Neuronal stem cell (in vitro differentiated cells): ENCODE measurements at regions not wholly inside any gene's neighbourhood (a gene's known extent, or its start where the extent isn't known, plus 50 kb on each side); places are given as distances from the start of the nearest gene placed in this dataset.

ENCODE experiments used
- DNase-seq: peaks from one replicate; pipeline ENCODE4 v3.0.0-alpha.2; 2013; ENCODE audit warnings: low spot score
- H2AFZ ChIP-seq: one replicate; pipeline ENCODE4 v1.6.1; 2013; ENCODE audit warnings: mild to moderate bottlenecking, low read length, inconsistent platforms
- H2AK5ac ChIP-seq: 2 replicates; pipeline ENCODE4 v1.6.1; 2013; ENCODE audit warnings: low read depth, mild to moderate bottlenecking, inconsistent platforms, low read length, moderate library complexity, mixed read lengths
- H2BK120ac ChIP-seq: 2 replicates; pipeline ENCODE4 v1.6.1; 2013; ENCODE audit warnings: low read depth, mild to moderate bottlenecking, inconsistent platforms, low read length, moderate library complexity, mixed read lengths
- H2BK12ac ChIP-seq: one replicate; pipeline ENCODE4 v1.6.1; 2013; ENCODE audit warnings: low read length, inconsistent platforms
- H2BK15ac ChIP-seq: 2 replicates; pipeline ENCODE4 v1.6.1; 2013; ENCODE audit warnings: mild to moderate bottlenecking, low read length, inconsistent platforms, mixed read lengths
- H2BK5ac ChIP-seq: one replicate; pipeline ENCODE4 v1.6.1; 2013; ENCODE audit warnings: inconsistent platforms, mild to moderate bottlenecking, low read length, moderate library complexity
- H3K14ac ChIP-seq: one replicate; pipeline ENCODE4 v1.6.1; 2013; ENCODE audit warnings: low read length, inconsistent platforms
- H3K18ac ChIP-seq: 2 replicates; pipeline ENCODE4 v1.6.1; 2013; ENCODE audit warnings: low read length, inconsistent platforms
- H3K23ac ChIP-seq: 2 replicates; pipeline ENCODE4 v1.6.1; 2013; ENCODE audit warnings: low read depth, mild to moderate bottlenecking, mixed read lengths, low read length, inconsistent platforms; ENCODE audit not compliant: poor library complexity
- H3K27ac ChIP-seq: replicated peaks from 3 replicates; pipeline ENCODE4 v1.5.1; 2013; ENCODE audit warnings: low read length, inconsistent platforms
- H3K27me3 ChIP-seq, 3 experiments: 2 replicates each; pipeline ENCODE4 v1.6.1; 2013; ENCODE audit warnings: low read length in 3 of 3, mild to moderate bottlenecking in 2 of 3, inconsistent platforms in 1 of 3, low read depth in 1 of 3, mixed read lengths in 1 of 3, moderate library complexity in 1 of 3; ENCODE audit not compliant: control insufficient read depth in 3 of 3, insufficient read depth in 3 of 3
- H3K36me3 ChIP-seq, 2 donors: replicated peaks in 1 of 2; 2 replicates each; pipeline ENCODE4 v1.6.1; 2013; ENCODE audit warnings: low read length in 2 of 2; ENCODE audit not compliant: control insufficient read depth in 2 of 2, insufficient read depth in 2 of 2
- H3K4ac ChIP-seq: 2 replicates; pipeline ENCODE4 v1.6.1; 2013; ENCODE audit warnings: inconsistent platforms, mild to moderate bottlenecking, low read length, moderate library complexity
- H3K4me1 ChIP-seq, 2 donors: 1 replicate in 1 of 2; 2 replicates in 1 of 2; pipeline ENCODE4 v1.6.1; 2013; ENCODE audit warnings: low read length in 2 of 2, low read depth in 1 of 2; ENCODE audit not compliant: control insufficient read depth in 2 of 2, insufficient read depth in 1 of 2
- H3K4me2 ChIP-seq: one replicate; pipeline ENCODE4 v1.6.1; 2013; ENCODE audit warnings: mild to moderate bottlenecking, low read length, inconsistent platforms; ENCODE audit not compliant: insufficient read depth, poor library complexity, severe bottlenecking
- H3K4me3 ChIP-seq, 2 donors: 2 replicates each; pipeline ENCODE4 v1.5.1; 2013; ENCODE audit warnings: low read length in 2 of 2, mild to moderate bottlenecking in 2 of 2, inconsistent platforms in 1 of 2, moderate library complexity in 1 of 2
- H3K79me1 ChIP-seq: one replicate; pipeline ENCODE4 v1.6.1; 2013; ENCODE audit warnings: low read depth, mild to moderate bottlenecking, inconsistent platforms, low read length, moderate library complexity
- H3K9ac ChIP-seq: one replicate; pipeline ENCODE4 v1.6.1; 2013; ENCODE audit warnings: mild to moderate bottlenecking, low read depth, low read length, inconsistent platforms; ENCODE audit not compliant: poor library complexity
- H3K9me3 ChIP-seq, 2 donors: replicated peaks in 1 of 2; 2 replicates each; pipeline versions ENCODE3 to v1.6.1; 2013; ENCODE audit warnings: low read length in 2 of 2, mild to moderate bottlenecking in 2 of 2, inconsistent platforms in 1 of 2, low read depth in 1 of 2, mixed read lengths in 1 of 2, moderate library complexity in 1 of 2; ENCODE audit not compliant: control insufficient read depth in 2 of 2, insufficient read depth in 1 of 2
- H4K8ac ChIP-seq: one replicate; pipeline ENCODE4 v1.6.1; 2013; ENCODE audit warnings: low read depth, mild to moderate bottlenecking, inconsistent platforms, low read length, moderate library complexity
- H4K91ac ChIP-seq: one replicate; pipeline ENCODE4 v1.6.1; 2013; ENCODE audit warnings: low read length, low read depth, mild to moderate bottlenecking, inconsistent platforms; ENCODE audit not compliant: poor library complexity
- WGBS, 2 donors: extraction: QIAGEN DNeasy Blood & Tissue Kit; methylation state at CpG; one replicate each; pipeline ENCODE4 v1.1.7; 2013; ENCODE audit warnings: missing lambda C conversion rate in 2 of 2, mixed read lengths in 1 of 2; ENCODE audit not compliant: insufficient read length in 2 of 2, insufficient replicate concordance in 1 of 2; ENCODE audit errors: extremely low coverage in 2 of 2; 5-methylcytosine and 5-hydroxymethylcytosine counted together

DNA sequence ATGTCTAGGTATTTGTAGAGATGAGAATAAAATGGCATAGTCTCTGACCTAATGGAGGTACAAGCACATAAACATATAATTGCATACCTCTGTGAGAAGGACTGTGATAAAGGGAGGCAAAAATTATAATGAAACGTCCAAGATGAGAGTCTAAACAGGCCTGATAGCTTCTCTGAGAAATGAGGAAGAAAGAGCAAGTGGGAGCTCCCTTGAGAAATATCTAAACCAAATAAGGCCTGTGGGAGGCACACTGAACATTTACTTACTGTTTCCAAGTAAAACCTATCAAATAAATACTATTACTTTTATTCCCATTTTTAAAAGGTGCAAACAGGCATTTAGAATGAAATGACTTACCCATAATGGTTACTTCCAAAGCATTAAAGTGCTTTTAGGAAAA is 125.6 kb upstream of the PAPPA start:
- no peak overlapping the region for H3K27ac ChIP-seq
- no peak overlapping the region for H3K4me2 ChIP-seq
- no peak overlapping the region for H3K18ac ChIP-seq
- H3K9ac ChIP-seq: no peak overlapping the region
- H2BK5ac ChIP-seq: no peak overlapping the region
- H3K4me1 ChIP-seq: no peaks in the 10 kb centered on the region
- no peak overlapping the region for H2AFZ ChIP-seq
- no peak overlapping the region for H4K91ac ChIP-seq
- no peak overlapping the region for H4K8ac ChIP-seq
- no peak overlapping the region for H3K14ac ChIP-seq
- no CpG with 5 or more reads among the region's 1 CpG for WGBS, 2 donors
- H3K4me3 ChIP-seq: no peak overlapping the region
- H2BK12ac ChIP-seq: no peak overlapping the region
- H3K4ac ChIP-seq: no peak overlapping the region
- H3K9me3 ChIP-seq: no peaks in the 10 kb centered on the region
- H3K36me3 ChIP-seq: no peaks in the 10 kb centered on the region
- DNase-seq: no peak
- H2BK15ac ChIP-seq: no peak overlapping the region
- no peaks in the 10 kb centered on the region for H3K79me1 ChIP-seq
- H3K23ac ChIP-seq: no peak overlapping the region
- H2AK5ac ChIP-seq: no peak overlapping the region
- no peaks in the 10 kb centered on the region for H3K27me3 ChIP-seq
- no peak overlapping the region for H2BK120ac ChIP-seq

DNA sequence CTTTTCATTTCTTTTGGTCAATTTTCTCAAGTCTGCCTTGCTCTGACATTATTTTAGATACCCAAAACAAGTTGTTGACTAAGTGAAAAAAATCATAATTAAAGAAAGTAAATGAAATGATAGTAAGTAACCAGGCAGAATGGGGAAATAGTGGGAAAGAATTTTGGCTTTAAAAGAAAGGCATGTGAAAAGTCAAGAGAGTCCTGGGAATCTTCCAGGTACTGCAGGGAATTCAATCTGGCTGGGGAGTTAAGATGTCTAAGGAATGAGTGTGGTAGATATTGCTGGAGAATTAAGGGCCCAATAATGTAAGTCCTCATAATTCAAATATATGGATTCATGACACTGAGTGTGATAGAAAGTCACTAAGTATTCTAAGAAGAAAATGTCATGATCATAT is 123.1 kb upstream of the PAPPA start:
- H3K18ac ChIP-seq: no peak overlapping the region
- no peak overlapping the region for H3K23ac ChIP-seq
- H2AK5ac ChIP-seq: no peak overlapping the region
- no peak overlapping the region for H3K14ac ChIP-seq
- no peak overlapping the region for H2AFZ ChIP-seq
- H4K8ac ChIP-seq: no peak overlapping the region
- no peak overlapping the region for H3K27ac ChIP-seq
- H3K4ac ChIP-seq: no peak overlapping the region
- no peak overlapping the region for H2BK12ac ChIP-seq
- no peaks in the 10 kb centered on the region for H3K79me1 ChIP-seq
- no peak overlapping the region for H2BK120ac ChIP-seq
- no peak overlapping the region for H4K91ac ChIP-seq
- no peak overlapping the region for H2BK15ac ChIP-seq
- no peak for DNase-seq
- no peak overlapping the region for H3K4me3 ChIP-seq
- H2BK5ac ChIP-seq: no peak overlapping the region
- H3K9me3 ChIP-seq: no peaks in the 10 kb centered on the region
- H3K9ac ChIP-seq: no peak overlapping the region
- H3K36me3 ChIP-seq: no peaks in the 10 kb centered on the region
- no peaks in the 10 kb centered on the region for H3K27me3 ChIP-seq
- no peaks in the 10 kb centered on the region for H3K4me1 ChIP-seq
- no peak overlapping the region for H3K4me2 ChIP-seq

DNA sequence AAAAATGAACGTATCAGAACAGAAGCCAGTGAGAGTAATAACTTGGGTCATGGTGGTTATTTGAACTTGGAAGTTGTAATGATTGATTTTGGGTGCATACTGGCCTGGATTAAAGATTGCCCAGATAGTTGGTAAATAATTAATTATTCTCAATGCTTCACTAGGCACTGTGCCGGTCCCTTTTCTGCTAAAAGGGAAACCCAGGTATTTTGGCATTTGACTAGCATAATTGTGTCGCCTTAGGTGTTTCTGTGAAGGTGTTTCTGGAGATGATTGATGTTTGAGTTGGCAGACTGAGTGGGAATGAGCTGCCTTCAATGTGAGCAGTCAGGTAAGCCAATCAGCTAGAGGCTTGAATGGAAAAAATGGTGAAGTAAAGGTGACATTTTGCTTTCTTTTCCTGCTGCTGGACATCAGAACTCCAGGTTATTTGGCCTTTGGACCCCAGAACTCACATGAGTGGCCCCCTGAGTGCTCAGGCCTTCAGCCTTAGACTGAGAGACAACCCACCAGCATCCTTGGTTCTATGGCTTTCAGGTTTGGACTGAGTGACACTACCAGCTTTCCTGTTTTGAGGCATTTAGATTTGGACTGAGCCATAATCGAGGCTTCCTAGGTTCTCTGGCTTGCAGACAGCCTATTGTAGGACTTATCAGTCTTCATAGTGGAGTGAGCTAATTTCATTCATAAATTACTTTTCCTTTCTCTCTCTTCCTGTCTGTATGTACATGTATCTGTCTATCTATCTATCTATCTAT is 120.7 kb upstream of the PAPPA start:
- Histone ChIP-seq H3K4me1 (peaks cover 0 to 2% of the 10 kb centered on the region in 2 donors), H3K18ac (no peak overlapping the region), H3K9me3 (no peaks in the 10 kb centered on the region), H3K23ac (no peak overlapping the region), H4K91ac (no peak overlapping the region), H4K8ac (no peak overlapping the region), H3K36me3 (no peaks in the 10 kb centered on the region), H3K4ac (no peak overlapping the region), H2AFZ (no peak overlapping the region), H3K9ac (no peak overlapping the region), H3K27ac (no peak overlapping the region), H2BK12ac (no peak overlapping the region), H2BK5ac (no peak overlapping the region), H3K4me2 (no peak overlapping the region), H3K79me1 (no peaks in the 10 kb centered on the region), H2BK120ac (no peak overlapping the region), H2BK15ac (no peak overlapping the region), H3K4me3 (no peak overlapping the region), H3K14ac (no peak overlapping the region), H3K27me3 (no peaks in the 10 kb centered on the region), H2AK5ac (no peak overlapping the region)
- no CpG with 5 or more reads among the region's 4 CpGs for WGBS, 2 donors
- no peak for DNase-seq

DNA sequence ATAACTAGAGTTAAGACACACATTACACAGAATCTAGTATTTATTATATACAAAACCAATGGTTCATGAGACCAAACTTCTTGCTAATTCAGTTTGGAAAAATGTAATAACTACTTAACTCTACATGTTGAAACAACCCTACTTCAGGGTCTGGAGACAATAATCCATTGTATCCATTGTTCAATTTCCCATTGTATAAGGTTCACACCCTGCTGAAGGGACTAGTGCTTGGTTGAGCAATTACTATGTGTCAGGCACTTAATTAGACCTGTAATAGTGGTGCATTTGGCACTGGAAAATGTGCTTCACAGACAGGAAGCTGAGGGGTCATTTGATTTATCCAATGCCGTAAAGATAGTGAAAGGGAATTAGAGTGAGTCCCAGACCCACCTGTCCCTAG is 114.3 kb upstream of the PAPPA start:
- Histone ChIP-seq H3K18ac (no peak overlapping the region), H2AFZ (no peak overlapping the region), H2BK12ac (no peak overlapping the region), H3K9ac (no peak overlapping the region), H3K27ac (no peak overlapping the region), H2AK5ac (no peak overlapping the region), H3K14ac (no peak overlapping the region), H2BK15ac (no peak overlapping the region), H3K23ac (no peak overlapping the region), H4K8ac (no peak overlapping the region), H3K79me1 (no peaks in the 10 kb centered on the region), H3K9me3 (no peaks in the 10 kb centered on the region), H2BK5ac (no peak overlapping the region), H3K36me3 (no peaks in the 10 kb centered on the region), H4K91ac (no peak overlapping the region), H3K27me3 (no peaks in the 10 kb centered on the region), H3K4ac (no peak overlapping the region), H3K4me3 (no peak overlapping the region), H3K4me2 (no peak overlapping the region), H2BK120ac (no peak overlapping the region), H3K4me1 (peaks cover 0 to 4% of the 10 kb centered on the region in 2 donors)
- WGBS, 2 donors: no CpG with 5 or more reads among the region's 1 CpG
- no peak for DNase-seq
